HepG2 (cell line): ENCODE measurements at regions not wholly inside any gene's neighbourhood (a gene's known extent, or its start where the extent isn't known, plus 50 kb on each side); places are given as distances from the start of the nearest gene placed in this dataset.

Source experiments
- ATAC-seq: fragments of 200-7000 bp; cut with Tn5 transposase; 3 replicates; pipeline ENCODE4 v1.9.1; 2020; ENCODE audit warnings: mild to moderate bottlenecking, moderate library complexity
- BruUV-seq: library from RNA; stranded (reverse); fragments of 400-500 nt; replicated peaks from 2 replicates; lab custom pipeline; 2021; lab: Mats Ljungman, UMichigan
- CTCF ChIA-PET: fragments of 300-600 bp; formaldehyde crosslinking; extraction: SDS; loops from one replicate; lab custom pipeline; 2021; ENCODE audit warnings: low total read pairs, inconsistent platforms, low intra/inter-chr PET ratio; lab: Yijun Ruan, JAX
- POLR2A ChIA-PET: fragments of 350-600 bp; sonication (Branson Sonifier 250); formaldehyde crosslinking; loops from one replicate; lab custom pipeline; 2020; ENCODE audit warnings: antibody characterized with exemption, inconsistent platforms; lab: Yijun Ruan, JAX
- DNase-seq: peaks from one replicate; pipeline ENCODE4 v3.0.0-alpha.2; 2015; ENCODE audit warnings: low spot score
- FAIRE-seq: peaks from 3 replicates; lab custom pipeline; 2011; peaks lifted over from hg19 to GRCh38; lab: Jason Lieb, UNC
- H2AFZ ChIP-seq: one replicate; pipeline ENCODE4 v1.6.1; 2011; ENCODE audit warnings: low read length, inconsistent platforms
- H3K27ac ChIP-seq: fragments of 300-600 bp; 3 replicates; pipeline ENCODE4 v1.8.0; 2011; ENCODE audit warnings: mixed run types, mild to moderate bottlenecking, mixed read lengths, low read length, inconsistent platforms; ENCODE audit not compliant: insufficient read depth; ENCODE audit errors: extremely low read length
- H3K27me3 ChIP-seq, 2 experiments: fragments of 200-600 bp in 1 of 2; 2 replicates in 1 of 2; 3 replicates in 1 of 2; pipeline versions ENCODE4 v1.6.0 to v1.8.0; 2011; ENCODE audit warnings: low read length in 2 of 2, mild to moderate bottlenecking in 2 of 2, moderate library complexity in 2 of 2, inconsistent platforms in 1 of 2; ENCODE audit not compliant: insufficient read depth in 2 of 2, control insufficient read depth in 1 of 2
- H3K36me3 ChIP-seq, 2 experiments: fragments of 200-600 bp in 1 of 2; replicated peaks in 1 of 2; 2 replicates in 1 of 2; 3 replicates in 1 of 2; pipeline versions ENCODE4 v1.5.1 to v1.8.0; 2011; ENCODE audit warnings: low read length in 2 of 2, inconsistent platforms in 1 of 2; ENCODE audit not compliant: insufficient read depth in 2 of 2, control insufficient read depth in 1 of 2
- H3K4me1 ChIP-seq: 2 replicates; pipeline ENCODE4 v1.5.1; 2012; ENCODE audit warnings: low read length, inconsistent platforms; ENCODE audit not compliant: insufficient read depth
- H3K4me2 ChIP-seq: 2 replicates; pipeline ENCODE4 v1.6.0; 2011; ENCODE audit warnings: low read depth, low read length, inconsistent platforms
- H3K4me3 ChIP-seq, 3 experiments: fragments of 200-600 bp in 1 of 3; sonication (generic), shearing (Covaris generic) in 1 of 3; replicated peaks in 1 of 3; 2 replicates each; pipeline ENCODE4 v1.5.1; 2011 to 2016; ENCODE audit warnings: low read length in 3 of 3, inconsistent platforms in 2 of 3, low read depth in 2 of 3, mild to moderate bottlenecking in 2 of 3, control low read depth in 1 of 3, mixed read lengths in 1 of 3; ENCODE audit not compliant: insufficient read depth in 1 of 3
- H3K79me2 ChIP-seq: one replicate; pipeline ENCODE4 v1.6.1; 2011; ENCODE audit warnings: low read length, inconsistent platforms; ENCODE audit not compliant: insufficient read depth
- H3K9ac ChIP-seq: 2 replicates; pipeline ENCODE4 v1.6.0; 2011; ENCODE audit warnings: mild to moderate bottlenecking, low read depth, low read length, inconsistent platforms; ENCODE audit not compliant: insufficient read depth
- H3K9me3 ChIP-seq: 2 replicates; pipeline ENCODE4 v1.5.1; 2012; ENCODE audit warnings: mild to moderate bottlenecking, low read length
- H4K20me1 ChIP-seq: 2 replicates; pipeline ENCODE4 v1.6.0; 2011; ENCODE audit warnings: inconsistent platforms, mild to moderate bottlenecking, low read length, moderate library complexity; ENCODE audit not compliant: insufficient read depth
- FOXP1 ChIP-seq, 2 experiments: fragments of 450-650 bp in 1 of 2; IDR thresholded peaks; 2 replicates each; pipeline ENCODE4 v1.6.1; 2017 to 2018; ENCODE audit warnings: antibody characterized with exemption in 1 of 2
- HNF4A ChIP-seq: sonication (generic); formaldehyde crosslinking; IDR thresholded peaks from 2 replicates; pipeline ENCODE4 v1.4.0; 2020; ENCODE audit warnings: missing genetic modification reagents
- MED13 ChIP-seq: sonication (generic); formaldehyde crosslinking; IDR thresholded peaks from 2 replicates; pipeline ENCODE4 v1.5.0; 2020; ENCODE audit warnings: missing genetic modification reagents
- NR2F6 ChIP-seq, 2 experiments: IDR thresholded peaks; 2 replicates each; pipeline ENCODE4 v1.6.1; 2016; ENCODE audit warnings: antibody characterized with exemption in 1 of 2, mild to moderate bottlenecking in 1 of 2
- RARA ChIP-seq: IDR thresholded peaks from 2 replicates; pipeline ENCODE4 v1.6.1; 2016; ENCODE audit warnings: missing genetic modification reagents, missing compliant biosample characterization
- RNF2 ChIP-seq: fragments of 450-650 bp; conservative IDR thresholded peaks from 2 replicates; pipeline ENCODE4 v1.6.1; 2016; ENCODE audit warnings: low read depth
- RXRA ChIP-seq: sonication (generic); formaldehyde crosslinking; IDR thresholded peaks from 2 replicates; pipeline ENCODE4 v1.5.1; 2020; ENCODE audit warnings: missing genetic modification reagents
- SRSF1 ChIP-seq: fragments of 200-400 bp; formaldehyde crosslinking; optimal IDR thresholded peaks from 2 replicates; pipeline ENCODE3; 2017; ENCODE audit warnings: mild to moderate bottlenecking, low read depth, low read length, moderate library complexity
- ZNF335 ChIP-seq: sonication (generic); formaldehyde crosslinking; IDR thresholded peaks from 2 replicates; pipeline ENCODE4 v1.4.0; 2020; ENCODE audit warnings: missing genetic modification reagents
- ZNF644 ChIP-seq: IDR thresholded peaks from 2 replicates; pipeline ENCODE4 v1.6.1; 2016; ENCODE audit warnings: low read depth
- ZNF775 ChIP-seq: sonication (generic); formaldehyde crosslinking; IDR thresholded peaks from 2 replicates; pipeline ENCODE4 v1.4.0; 2020; ENCODE audit warnings: missing genetic modification reagents, mild to moderate bottlenecking, moderate library complexity, borderline replicate concordance
- ZSCAN25 ChIP-seq: sonication (generic); formaldehyde crosslinking; IDR thresholded peaks from 2 replicates; pipeline ENCODE4 v1.8.0; 2022; ENCODE audit warnings: mild to moderate bottlenecking, missing genetic modification reagents
- ZSCAN9 ChIP-seq: IDR thresholded peaks from 2 replicates; pipeline ENCODE4 v1.6.1; 2016; ENCODE audit warnings: borderline replicate concordance
- WGBS: methylation state at CpG from one replicate; pipeline ENCODE4 v1.1.6; 2017; ENCODE audit warnings: low lambda C conversion rate; 5-methylcytosine and 5-hydroxymethylcytosine counted together
- in situ Hi-C: cut with HindIII; loops from 2 replicates; pipeline ENCODE4 v1.10.0; 2017; ENCODE audit warnings: low pct_unique_long_range_greater_than_20kb; ENCODE audit not compliant: extremely low pct_ligation_motif_present
- intact Hi-C: fragments of 100-400 bp; cut with micrococcal nuclease; formaldehyde crosslinking; loops from one replicate; pipeline ENCODE4 v1.10.0; 2022; ENCODE audit not compliant: unreplicated experiment
- TF ChIP-seq, protein P1 (sequence below): sonication (generic); formaldehyde crosslinking; IDR thresholded peaks from 2 replicates; pipeline ENCODE4 v1.4.0; 2020; ENCODE audit warnings: mild to moderate bottlenecking, missing genetic modification reagents, borderline replicate concordance
- TF ChIP-seq, protein P2 (sequence below): sonication (generic); formaldehyde crosslinking; IDR thresholded peaks from 2 replicates; pipeline ENCODE4 v1.4.0; 2020; ENCODE audit warnings: missing genetic modification reagents
- TF ChIP-seq, protein P3 (sequence below): sonication (generic); formaldehyde crosslinking; IDR thresholded peaks from 2 replicates; pipeline ENCODE4 v1.5.0; 2020; ENCODE audit warnings: mild to moderate bottlenecking, missing genetic modification reagents
- TF ChIP-seq, protein P4 (sequence below): sonication (generic); formaldehyde crosslinking; IDR thresholded peaks from 2 replicates; pipeline ENCODE4 v1.4.0; 2020; ENCODE audit warnings: missing genetic modification reagents

DNA sequence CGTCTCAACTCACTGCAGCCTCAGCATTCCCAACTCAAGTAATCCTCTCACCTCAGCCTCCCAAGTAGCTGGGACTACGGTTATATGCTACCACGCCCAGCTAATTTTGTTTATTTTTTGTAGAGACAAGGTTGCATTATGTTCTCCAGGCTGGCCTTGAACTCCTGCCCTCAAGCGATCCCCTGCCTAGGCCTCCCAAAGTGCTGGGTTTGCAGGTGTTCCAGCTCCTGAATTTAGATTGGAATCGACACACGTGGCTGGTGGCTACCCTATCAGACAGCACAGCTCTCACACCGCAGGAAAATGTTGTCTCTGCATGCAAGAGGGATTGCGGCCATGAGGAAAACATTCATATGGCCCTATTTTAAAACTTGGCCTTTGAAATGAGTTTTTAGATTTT is 76.7 kb upstream of the GALNT2 start:
- no peaks in the 10 kb centered on the region for H3K27me3 ChIP-seq
- no peak overlapping the region for H2AFZ ChIP-seq
- intact Hi-C loops = no loop called here
- in situ Hi-C loops = no loop called here
- ChIA-PET POLR2A (no interaction called here), CTCF (no interaction called here)
- WGBS = 23% methylated on average over 8 of the region's 8 CpGs
- H3K9ac ChIP-seq = no peak overlapping the region
- no peak overlapping the region for H3K4me3 ChIP-seq
- H3K36me3 ChIP-seq = no peaks in the 10 kb centered on the region
- peaks cover 30% of the 10 kb centered on the region for H3K4me1 ChIP-seq
- no peaks in the 10 kb centered on the region for H4K20me1 ChIP-seq
- H3K79me2 ChIP-seq = no peaks in the 10 kb centered on the region
- DNase-seq (peak; percentile 38), ATAC-seq (peak; percentile 54), FAIRE-seq (no peak)
- peak overlapping the region; percentile 41 for H3K4me2 ChIP-seq
- BruUV-seq = no TSS peak
- no peak overlapping the region for H3K27ac ChIP-seq
- no peaks in the 10 kb centered on the region for H3K9me3 ChIP-seq
- TF ChIP-seq, protein P1, sequence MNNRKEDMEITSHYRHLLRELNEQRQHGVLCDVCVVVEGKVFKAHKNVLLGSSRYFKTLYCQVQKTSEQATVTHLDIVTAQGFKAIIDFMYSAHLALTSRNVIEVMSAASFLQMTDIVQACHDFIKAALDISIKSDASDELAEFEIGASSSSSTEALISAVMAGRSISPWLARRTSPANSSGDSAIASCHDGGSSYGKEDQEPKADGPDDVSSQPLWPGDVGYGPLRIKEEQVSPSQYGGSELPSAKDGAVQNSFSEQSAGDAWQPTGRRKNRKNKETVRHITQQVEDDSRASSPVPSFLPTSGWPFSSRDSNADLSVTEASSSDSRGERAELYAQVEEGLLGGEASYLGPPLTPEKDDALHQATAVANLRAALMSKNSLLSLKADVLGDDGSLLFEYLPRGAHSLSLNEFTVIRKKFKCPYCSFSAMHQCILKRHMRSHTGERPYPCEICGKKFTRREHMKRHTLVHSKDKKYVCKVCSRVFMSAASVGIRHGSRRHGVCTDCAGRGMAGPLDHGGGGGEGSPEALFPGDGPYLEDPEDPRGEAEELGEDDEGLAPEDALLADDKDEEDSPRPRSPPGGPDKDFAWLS = no peak
- peak; percentile 73 for TF ChIP-seq RARA (CRISPR knock-in tag)
- TF ChIP-seq RXRA = peak; percentile 61; the same call in 1 of the 2 replicates
- TF ChIP-seq ZNF775 = no peak
- 0 out of 2 replicates have a peak, but pooled peaks have one; percentile 22 for TF ChIP-seq ZSCAN25
- no peak for TF ChIP-seq FOXP1 (IDR thresholded peaks at IDR 0.05)
- TF ChIP-seq FOXP1 (CRISPR knock-in tag; IDR thresholded peaks at IDR 0.05) = 0 out of 2 replicates have a peak, but pooled peaks have one; percentile 12
- TF ChIP-seq, protein P2, sequence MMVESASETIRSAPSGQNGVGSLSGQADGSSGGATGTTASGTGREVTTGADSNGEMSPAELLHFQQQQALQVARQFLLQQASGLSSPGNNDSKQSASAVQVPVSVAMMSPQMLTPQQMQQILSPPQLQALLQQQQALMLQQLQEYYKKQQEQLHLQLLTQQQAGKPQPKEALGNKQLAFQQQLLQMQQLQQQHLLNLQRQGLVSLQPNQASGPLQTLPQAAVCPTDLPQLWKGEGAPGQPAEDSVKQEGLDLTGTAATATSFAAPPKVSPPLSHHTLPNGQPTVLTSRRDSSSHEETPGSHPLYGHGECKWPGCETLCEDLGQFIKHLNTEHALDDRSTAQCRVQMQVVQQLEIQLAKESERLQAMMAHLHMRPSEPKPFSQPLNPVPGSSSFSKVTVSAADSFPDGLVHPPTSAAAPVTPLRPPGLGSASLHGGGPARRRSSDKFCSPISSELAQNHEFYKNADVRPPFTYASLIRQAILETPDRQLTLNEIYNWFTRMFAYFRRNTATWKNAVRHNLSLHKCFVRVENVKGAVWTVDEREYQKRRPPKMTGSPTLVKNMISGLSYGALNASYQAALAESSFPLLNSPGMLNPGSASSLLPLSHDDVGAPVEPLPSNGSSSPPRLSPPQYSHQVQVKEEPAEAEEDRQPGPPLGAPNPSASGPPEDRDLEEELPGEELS = peak; percentile 33; the same call in 1 of the 2 replicates
- TF ChIP-seq ZNF644 = no peak
- TF ChIP-seq HNF4A = peak; percentile 43; the same call in 1 of the 2 replicates
- no peak for TF ChIP-seq ZSCAN9 (CRISPR knock-in tag)
- TF ChIP-seq, protein P3, sequence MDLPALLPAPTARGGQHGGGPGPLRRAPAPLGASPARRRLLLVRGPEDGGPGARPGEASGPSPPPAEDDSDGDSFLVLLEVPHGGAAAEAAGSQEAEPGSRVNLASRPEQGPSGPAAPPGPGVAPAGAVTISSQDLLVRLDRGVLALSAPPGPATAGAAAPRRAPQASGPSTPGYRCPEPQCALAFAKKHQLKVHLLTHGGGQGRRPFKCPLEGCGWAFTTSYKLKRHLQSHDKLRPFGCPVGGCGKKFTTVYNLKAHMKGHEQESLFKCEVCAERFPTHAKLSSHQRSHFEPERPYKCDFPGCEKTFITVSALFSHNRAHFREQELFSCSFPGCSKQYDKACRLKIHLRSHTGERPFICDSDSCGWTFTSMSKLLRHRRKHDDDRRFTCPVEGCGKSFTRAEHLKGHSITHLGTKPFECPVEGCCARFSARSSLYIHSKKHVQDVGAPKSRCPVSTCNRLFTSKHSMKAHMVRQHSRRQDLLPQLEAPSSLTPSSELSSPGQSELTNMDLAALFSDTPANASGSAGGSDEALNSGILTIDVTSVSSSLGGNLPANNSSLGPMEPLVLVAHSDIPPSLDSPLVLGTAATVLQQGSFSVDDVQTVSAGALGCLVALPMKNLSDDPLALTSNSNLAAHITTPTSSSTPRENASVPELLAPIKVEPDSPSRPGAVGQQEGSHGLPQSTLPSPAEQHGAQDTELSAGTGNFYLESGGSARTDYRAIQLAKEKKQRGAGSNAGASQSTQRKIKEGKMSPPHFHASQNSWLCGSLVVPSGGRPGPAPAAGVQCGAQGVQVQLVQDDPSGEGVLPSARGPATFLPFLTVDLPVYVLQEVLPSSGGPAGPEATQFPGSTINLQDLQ (CRISPR knock-in tag) = no peak
- peak; percentile 43; the same call in 1 of the 2 replicates for TF ChIP-seq NR2F6 (IDR thresholded peaks at IDR 0.05)
- peak; percentile 67 for TF ChIP-seq NR2F6 (CRISPR knock-in tag; IDR thresholded peaks at IDR 0.05)
- no peak for TF ChIP-seq SRSF1
- no peak for TF ChIP-seq RNF2
- TF ChIP-seq ZNF335 (CRISPR knock-in tag) = no peak
- no peak for TF ChIP-seq MED13 (CRISPR knock-in tag)
- TF ChIP-seq, protein P4, sequence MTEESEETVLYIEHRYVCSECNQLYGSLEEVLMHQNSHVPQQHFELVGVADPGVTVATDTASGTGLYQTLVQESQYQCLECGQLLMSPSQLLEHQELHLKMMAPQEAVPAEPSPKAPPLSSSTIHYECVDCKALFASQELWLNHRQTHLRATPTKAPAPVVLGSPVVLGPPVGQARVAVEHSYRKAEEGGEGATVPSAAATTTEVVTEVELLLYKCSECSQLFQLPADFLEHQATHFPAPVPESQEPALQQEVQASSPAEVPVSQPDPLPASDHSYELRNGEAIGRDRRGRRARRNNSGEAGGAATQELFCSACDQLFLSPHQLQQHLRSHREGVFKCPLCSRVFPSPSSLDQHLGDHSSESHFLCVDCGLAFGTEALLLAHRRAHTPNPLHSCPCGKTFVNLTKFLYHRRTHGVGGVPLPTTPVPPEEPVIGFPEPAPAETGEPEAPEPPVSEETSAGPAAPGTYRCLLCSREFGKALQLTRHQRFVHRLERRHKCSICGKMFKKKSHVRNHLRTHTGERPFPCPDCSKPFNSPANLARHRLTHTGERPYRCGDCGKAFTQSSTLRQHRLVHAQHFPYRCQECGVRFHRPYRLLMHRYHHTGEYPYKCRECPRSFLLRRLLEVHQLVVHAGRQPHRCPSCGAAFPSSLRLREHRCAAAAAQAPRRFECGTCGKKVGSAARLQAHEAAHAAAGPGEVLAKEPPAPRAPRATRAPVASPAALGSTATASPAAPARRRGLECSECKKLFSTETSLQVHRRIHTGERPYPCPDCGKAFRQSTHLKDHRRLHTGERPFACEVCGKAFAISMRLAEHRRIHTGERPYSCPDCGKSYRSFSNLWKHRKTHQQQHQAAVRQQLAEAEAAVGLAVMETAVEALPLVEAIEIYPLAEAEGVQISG = no peak
